HCT116 (cell line): ENCODE measurements at regions not wholly inside any gene's neighbourhood (a gene's known extent, or its start where the extent isn't known, plus 50 kb on each side); places are given as distances from the start of the nearest gene placed in this dataset.
"Not testable (repeated sequence)": the region's sequence is repeated elsewhere in the genome, so short reads cannot be mapped to it uniquely, and the experiment has no call there.

Source experiments
- ATAC-seq: fragments of 200-7000 bp; cut with Tn5 transposase; 2 replicates; pipeline ENCODE4 v1.9.1; 2020; ENCODE audit warnings: mild to moderate bottlenecking, moderate library complexity
- BruUV-seq: library from RNA; stranded (reverse); fragments of 400-500 nt; replicated peaks from 2 replicates; lab custom pipeline; 2021; lab: Mats Ljungman, UMichigan
- CTCF ChIA-PET: fragments of 300-600 bp; sonication (Branson Sonifier 250); formaldehyde crosslinking; loops from one replicate; lab custom pipeline; 2021; ENCODE audit warnings: antibody characterized with exemption; lab: Charles Lee
- POLR2A ChIA-PET: fragments of 300-600, 350-600 bp; sonication (Branson Sonifier 250); formaldehyde crosslinking; loops from one replicate; lab custom pipeline; 2021; ENCODE audit warnings: antibody characterized with exemption; lab: Charles Lee
- RAD21 ChIA-PET, 2 experiments: fragments of 300-600 bp; sonication (Branson Sonifier 250); formaldehyde crosslinking; loops; one replicate each; lab custom pipeline; 2023; ENCODE audit warnings: low total read pairs in 2 of 2; ENCODE audit not compliant: uncharacterized antibody in 2 of 2, unreplicated experiment in 2 of 2, low non-redundant PET in 1 of 2; lab: Charles Lee
- DNase-seq: peaks from one replicate; pipeline ENCODE4 v3.0.0-alpha.2; 2010; ENCODE audit warnings: low read depth, low spot score
- H2AFZ ChIP-seq: fragments of 200-600 bp; shearing (Covaris generic), sonication (generic); 2 replicates; pipeline ENCODE4 v1.6.1; 2017; ENCODE audit warnings: low read depth, mixed run types, mixed read lengths, antibody characterized with exemption, low read length; ENCODE audit not compliant: poor library complexity, severe bottlenecking
- H3K27ac ChIP-seq: 2 replicates; pipeline ENCODE4 v1.5.1; 2012; ENCODE audit warnings: low read depth, low read length
- H3K27me3 ChIP-seq: fragments of 200-600 bp; sonication (generic); 2 replicates; pipeline ENCODE4 v1.6.1; 2016; ENCODE audit warnings: mixed run types, low read length, mixed read lengths; ENCODE audit not compliant: insufficient read depth
- H3K36me3 ChIP-seq, 2 experiments: fragments of 200-500 bp in 1 of 2; fragments of 200-600 bp in 1 of 2; sonication (Bioruptor generic) in 1 of 2; sonication (generic) in 1 of 2; 2 replicates each; pipeline versions ENCODE4 v1.5.1 to v1.6.1; 2014 to 2016; ENCODE audit warnings: low read length in 2 of 2, inconsistent platforms in 1 of 2, mixed read lengths in 1 of 2, mixed run types in 1 of 2; ENCODE audit not compliant: insufficient read depth in 2 of 2, control insufficient read depth in 1 of 2
- H3K4me1 ChIP-seq, 2 experiments: fragments of 200-600 bp in 1 of 2; sonication (generic) in 1 of 2; 2 replicates each; pipeline versions ENCODE4 v1.5.1 to v1.6.1; 2012 to 2017; ENCODE audit warnings: low read length in 2 of 2, inconsistent platforms in 1 of 2, mild to moderate bottlenecking in 1 of 2, mixed read lengths in 1 of 2, mixed run types in 1 of 2, moderate library complexity in 1 of 2; ENCODE audit not compliant: insufficient read depth in 2 of 2, control insufficient read depth in 1 of 2
- H3K4me2 ChIP-seq: fragments of 200-600 bp; sonication (generic); 2 replicates; pipeline ENCODE4 v1.6.1; 2017; ENCODE audit warnings: mixed run types, low read length, mixed read lengths
- H3K4me3 ChIP-seq, 2 experiments: fragments of 200-600 bp in 1 of 2; sonication (generic) in 1 of 2; replicated peaks in 1 of 2; 2 replicates each; pipeline ENCODE4 v1.5.1; 2011 to 2016; ENCODE audit warnings: low read length in 2 of 2, control low read depth in 1 of 2, low read depth in 1 of 2, mild to moderate bottlenecking in 1 of 2, mixed read lengths in 1 of 2, mixed run types in 1 of 2
- H3K79me2 ChIP-seq: fragments of 200-600 bp; sonication (generic); 2 replicates; pipeline ENCODE4 v1.6.1; 2017; ENCODE audit warnings: mild to moderate bottlenecking, mixed run types, low read length, moderate library complexity, mixed read lengths; ENCODE audit not compliant: insufficient read depth
- H3K9ac ChIP-seq: fragments of 200-600 bp; sonication (generic); 2 replicates; pipeline ENCODE4 v1.6.1; 2016; ENCODE audit warnings: low read length, mixed read lengths
- H3K9me2 ChIP-seq: fragments of 200-600 bp; sonication (generic), shearing (Covaris generic); 2 replicates; pipeline ENCODE4 v1.6.1; 2017; ENCODE audit warnings: mixed run types, mild to moderate bottlenecking, moderate library complexity; ENCODE audit not compliant: insufficient read depth
- H3K9me3 ChIP-seq, 2 experiments: fragments of 200-500 bp in 1 of 2; fragments of 200-600 bp in 1 of 2; sonication (Bioruptor generic) in 1 of 2; sonication (generic) in 1 of 2; 2 replicates each; pipeline ENCODE4 v1.6.1; 2014 to 2017; ENCODE audit warnings: low read length in 2 of 2, mixed read lengths in 2 of 2, inconsistent platforms in 1 of 2, low read depth in 1 of 2, mild to moderate bottlenecking in 1 of 2, mixed run types in 1 of 2, moderate library complexity in 1 of 2; ENCODE audit not compliant: control insufficient read depth in 1 of 2, insufficient read depth in 1 of 2
- H4K20me1 ChIP-seq: fragments of 200-600 bp; sonication (generic), shearing (Covaris generic); 2 replicates; pipeline ENCODE4 v1.6.1; 2017; ENCODE audit warnings: mixed run types, mild to moderate bottlenecking, moderate library complexity; ENCODE audit not compliant: insufficient read depth
- intact Hi-C: fragments of 100-400 bp; cut with micrococcal nuclease; formaldehyde crosslinking; loops from 2 replicates; pipeline ENCODE4 v1.10.0; 2022

GRCh38 chr2:131774955-131775555, 247.4 kb downstream of the CCDC74A start:
- intact Hi-C loops, H3K79me2 ChIP-seq, H3K4me3 ChIP-seq, BruUV-seq, H3K4me1 ChIP-seq, H4K20me1 ChIP-seq, H3K36me3 ChIP-seq, H3K27ac ChIP-seq, H3K9ac ChIP-seq, CTCF ChIA-PET, H3K9me3 ChIP-seq, H3K27me3 ChIP-seq, H3K4me2 ChIP-seq, RAD21 ChIA-PET, POLR2A ChIA-PET, H3K9me2 ChIP-seq, H2AFZ ChIP-seq, DNase-seq, ATAC-seq: not testable (repeated sequence)

DNA sequence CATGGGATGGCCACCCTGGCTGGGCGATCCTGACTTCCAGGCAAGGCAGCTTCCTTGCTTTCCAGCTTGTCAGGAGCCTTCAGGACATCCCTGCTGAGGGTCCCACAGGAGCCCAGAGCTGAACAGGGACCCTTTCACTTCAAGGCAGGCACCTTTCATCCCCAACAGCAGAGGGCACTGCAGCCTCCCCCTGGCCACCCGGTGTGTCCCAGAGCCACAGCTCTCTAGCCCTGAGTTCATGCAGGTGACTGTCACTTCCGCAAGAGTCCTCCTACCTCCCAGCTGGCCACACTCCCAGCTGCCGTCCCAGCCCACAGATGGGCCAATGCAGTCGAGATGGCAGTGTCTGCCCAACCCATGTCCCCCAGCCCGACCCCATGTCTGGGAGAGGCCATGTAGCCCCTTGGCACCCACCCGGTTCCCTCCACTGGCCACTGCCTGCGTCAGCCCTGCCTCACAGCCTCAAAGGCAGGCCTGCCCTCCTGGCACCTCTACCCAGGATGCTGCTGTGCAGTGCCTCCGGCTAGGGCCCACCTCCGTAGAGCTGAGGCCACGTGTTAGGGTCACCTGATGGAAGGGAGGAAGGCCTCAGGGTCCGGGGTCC, 248.3 kb downstream of the CCDC74A start:
- H3K79me2 ChIP-seq, H3K4me1 ChIP-seq, H3K27me3 ChIP-seq, H3K9me3 ChIP-seq, CTCF ChIA-PET, H4K20me1 ChIP-seq, H3K27ac ChIP-seq, H3K36me3 ChIP-seq, intact Hi-C loops, H3K4me2 ChIP-seq, POLR2A ChIA-PET, H3K9ac ChIP-seq, RAD21 ChIA-PET, ATAC-seq, DNase-seq, H2AFZ ChIP-seq, BruUV-seq, H3K4me3 ChIP-seq, H3K9me2 ChIP-seq: not testable (repeated sequence)

GRCh38 chr2:131780446-131780845, 252.8 kb downstream of the CCDC74A start:
- H3K4me3 ChIP-seq, H4K20me1 ChIP-seq, ATAC-seq, H3K9ac ChIP-seq, H3K4me1 ChIP-seq, intact Hi-C loops, DNase-seq, H3K36me3 ChIP-seq, H2AFZ ChIP-seq, H3K9me2 ChIP-seq, CTCF ChIA-PET, RAD21 ChIA-PET, H3K4me2 ChIP-seq, H3K27ac ChIP-seq, H3K27me3 ChIP-seq, H3K9me3 ChIP-seq, H3K79me2 ChIP-seq, POLR2A ChIA-PET, BruUV-seq: not testable (repeated sequence)
